Breast epithelium (tissue), 3 donors: ENCODE measurements at regions not wholly inside any gene's neighbourhood (a gene's known extent, or its start where the extent isn't known, plus 50 kb on each side); places are given as distances from the start of the nearest gene placed in this dataset.

Experiments
- CTCF ChIP-seq, 3 donors: fragments of 450-650 bp; IDR thresholded peaks; one replicate each; pipeline ENCODE4 v1.5.1; 2016 to 2017; ENCODE audit warnings: antibody characterized with exemption in 3 of 3, mild to moderate bottlenecking in 3 of 3, moderate library complexity in 3 of 3
- POLR2AphosphoS5 ChIP-seq, 3 donors: sonication (generic); formaldehyde crosslinking; IDR thresholded peaks; one replicate each; pipeline ENCODE4 v1.6.1; 2017; ENCODE audit warnings: antibody characterized with exemption in 3 of 3

DNA sequence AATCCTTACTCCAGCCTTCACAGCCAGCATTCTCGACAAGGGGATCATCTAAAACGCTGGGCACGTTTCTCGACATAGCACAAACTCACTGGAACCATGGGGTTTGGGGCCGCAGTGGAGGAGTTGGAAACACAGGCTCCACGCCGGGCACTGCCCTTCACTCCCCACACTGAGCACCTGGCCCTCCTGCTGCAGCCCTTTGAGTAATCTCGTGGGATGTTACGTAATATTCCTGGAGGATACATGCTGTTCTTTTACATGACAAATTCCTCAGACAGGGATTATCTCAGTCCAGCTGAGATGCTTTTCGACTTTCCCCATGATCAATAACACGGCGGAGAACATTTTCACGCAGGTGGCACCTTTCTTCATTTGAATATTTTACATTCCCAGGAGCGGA, 408.0 kb downstream of the SHANK2 start:
- TF ChIP-seq CTCF (IDR thresholded peaks at IDR 0.05) (no peak), POLR2AphosphoS5 (IDR thresholded peaks at IDR 0.05) (no peak)
